Peyer's patch (tissue), 4 donors: ENCODE measurements at regions not wholly inside any gene's neighbourhood (a gene's known extent, or its start where the extent isn't known, plus 50 kb on each side); places are given as distances from the start of the nearest gene placed in this dataset.

Experiments used
- POLR2A ChIP-seq, 2 donors: fragments of 450-650 bp; IDR thresholded peaks; one replicate each; pipeline ENCODE4 v1.5.1; 2017; ENCODE audit warnings: antibody characterized with exemption in 2 of 2, mild to moderate bottlenecking in 2 of 2, moderate library complexity in 2 of 2
- TF ChIP-seq, protein P1 (sequence below), 6 experiments: fragments of 450-650 bp in 4 of 6; fragments of 200-600 bp in 2 of 6; sonication (generic) in 1 of 6; IDR thresholded peaks; one replicate each; pipeline ENCODE4 v1.5.1; 2017 to 2019; ENCODE audit warnings: antibody characterized with exemption in 6 of 6, mild to moderate bottlenecking in 3 of 6, moderate library complexity in 1 of 6

DNA sequence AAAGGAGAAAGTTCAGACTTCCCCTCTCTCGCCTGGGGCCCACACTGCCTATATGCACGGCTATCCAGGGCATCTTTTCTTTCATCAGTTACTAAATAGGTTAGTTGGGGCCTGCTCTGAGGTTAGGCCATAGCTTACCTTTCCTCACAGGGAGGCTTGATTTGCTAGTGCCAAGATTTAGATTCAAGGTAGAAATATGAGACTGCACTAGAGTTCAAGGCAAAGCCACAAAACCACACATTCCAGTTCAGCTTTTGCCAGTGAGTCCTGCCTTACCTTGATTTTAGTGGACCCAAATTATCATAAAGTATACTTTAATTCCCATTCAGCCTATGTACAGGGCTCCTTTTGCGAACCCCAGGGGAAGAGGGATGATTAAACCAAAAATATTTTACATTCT lies 762.8 kb downstream of the PDHA2 start:
- TF ChIP-seq, protein P1, sequence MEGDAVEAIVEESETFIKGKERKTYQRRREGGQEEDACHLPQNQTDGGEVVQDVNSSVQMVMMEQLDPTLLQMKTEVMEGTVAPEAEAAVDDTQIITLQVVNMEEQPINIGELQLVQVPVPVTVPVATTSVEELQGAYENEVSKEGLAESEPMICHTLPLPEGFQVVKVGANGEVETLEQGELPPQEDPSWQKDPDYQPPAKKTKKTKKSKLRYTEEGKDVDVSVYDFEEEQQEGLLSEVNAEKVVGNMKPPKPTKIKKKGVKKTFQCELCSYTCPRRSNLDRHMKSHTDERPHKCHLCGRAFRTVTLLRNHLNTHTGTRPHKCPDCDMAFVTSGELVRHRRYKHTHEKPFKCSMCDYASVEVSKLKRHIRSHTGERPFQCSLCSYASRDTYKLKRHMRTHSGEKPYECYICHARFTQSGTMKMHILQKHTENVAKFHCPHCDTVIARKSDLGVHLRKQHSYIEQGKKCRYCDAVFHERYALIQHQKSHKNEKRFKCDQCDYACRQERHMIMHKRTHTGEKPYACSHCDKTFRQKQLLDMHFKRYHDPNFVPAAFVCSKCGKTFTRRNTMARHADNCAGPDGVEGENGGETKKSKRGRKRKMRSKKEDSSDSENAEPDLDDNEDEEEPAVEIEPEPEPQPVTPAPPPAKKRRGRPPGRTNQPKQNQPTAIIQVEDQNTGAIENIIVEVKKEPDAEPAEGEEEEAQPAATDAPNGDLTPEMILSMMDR (IDR thresholded peaks at IDR 0.05): no peak
- TF ChIP-seq POLR2A (IDR thresholded peaks at IDR 0.05): no peak
